Mucosa of rectum (tissue), 2 donors: ENCODE measurements at regions not wholly inside any gene's neighbourhood (a gene's known extent, or its start where the extent isn't known, plus 50 kb on each side); places are given as distances from the start of the nearest gene placed in this dataset.

Experiments used
- H3K27ac ChIP-seq, 2 donors: one replicate each; pipeline ENCODE4 v1.7.0; 2013; ENCODE audit warnings: inconsistent platforms in 2 of 2, low read depth in 2 of 2, low read length in 2 of 2
- H3K27me3 ChIP-seq, 2 donors: one replicate each; pipeline ENCODE4 v1.7.0; 2013; ENCODE audit warnings: low read length in 2 of 2; ENCODE audit not compliant: control insufficient read depth in 2 of 2, insufficient read depth in 2 of 2
- H3K36me3 ChIP-seq, 2 donors: one replicate each; pipeline ENCODE4 v1.7.0; 2013; ENCODE audit warnings: low read length in 2 of 2; ENCODE audit not compliant: control insufficient read depth in 2 of 2, insufficient read depth in 2 of 2
- H3K4me1 ChIP-seq, 2 donors: one replicate each; pipeline ENCODE4 v1.7.0; 2013; ENCODE audit warnings: low read length in 2 of 2, mild to moderate bottlenecking in 1 of 2; ENCODE audit not compliant: control insufficient read depth in 2 of 2, insufficient read depth in 2 of 2
- H3K4me3 ChIP-seq, 2 donors: one replicate each; pipeline ENCODE4 v1.7.0; 2013; ENCODE audit warnings: low read length in 2 of 2
- H3K9ac ChIP-seq, 2 donors: one replicate each; pipeline ENCODE4 v1.7.0; 2013; ENCODE audit warnings: low read length in 2 of 2, low read depth in 1 of 2, mild to moderate bottlenecking in 1 of 2
- H3K9me3 ChIP-seq, 2 donors: one replicate each; pipeline ENCODE4 v1.7.0; 2013; ENCODE audit warnings: low read length in 2 of 2; ENCODE audit not compliant: control insufficient read depth in 2 of 2
- donor health status: healthy.
- donor health status: Normal muscosa, but diverticular disease.

DNA sequence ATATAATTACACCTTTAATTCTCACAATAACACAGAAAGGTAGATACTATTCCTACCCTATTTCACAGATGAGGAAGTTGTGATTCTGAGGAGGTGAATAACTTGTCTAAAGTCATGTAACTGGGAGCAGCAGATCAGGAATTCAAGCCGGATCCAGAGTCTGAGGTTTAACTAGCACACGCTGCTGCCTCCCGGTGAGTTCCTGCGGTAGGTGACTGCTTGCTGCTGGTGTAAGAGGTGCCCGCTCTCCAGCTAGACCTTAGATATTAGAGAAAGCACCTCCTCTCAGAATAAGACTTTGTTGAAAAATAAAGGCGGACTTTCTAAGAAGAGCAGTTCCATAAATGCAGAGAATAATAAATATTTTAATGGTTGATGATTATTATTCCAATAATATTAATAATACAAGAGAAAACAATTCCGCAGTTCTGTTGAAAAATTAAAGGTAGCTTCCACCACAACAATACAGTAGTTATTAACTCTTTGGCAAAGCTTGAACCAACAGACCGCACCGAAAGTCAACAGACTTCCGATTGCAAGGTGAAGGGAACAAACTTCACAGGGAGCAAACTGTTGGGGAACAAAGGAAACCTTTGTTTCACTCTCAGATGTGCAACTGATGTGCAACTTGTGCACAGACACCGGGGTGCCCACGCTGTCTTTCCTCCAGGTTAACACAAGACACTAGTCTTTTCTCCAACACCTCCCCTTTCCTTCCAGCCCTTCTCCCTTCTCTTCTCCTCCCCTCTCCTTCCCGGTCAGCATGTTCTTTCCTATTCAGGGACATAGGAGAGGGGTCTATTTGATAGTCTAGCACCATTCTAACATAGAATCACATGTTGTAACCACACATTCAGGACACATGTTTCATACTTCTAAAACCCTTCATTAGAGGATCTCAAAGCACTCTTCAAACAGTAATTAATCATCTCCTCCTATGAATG lies 73.2 kb upstream of the EGLN3 start:
- Histone ChIP-seq H3K9ac (peak overlapping the region in 1 of 2 donors; percentile 41), H3K9me3 (no peaks in the 10 kb centered on the region), H3K36me3 (no peaks in the 10 kb centered on the region), H3K27me3 (no peaks in the 10 kb centered on the region), H3K27ac (peak overlapping the region in 1 of 2 donors; percentile 69), H3K4me3 (peak overlapping the region in 1 of 2 donors; percentile 20), H3K4me1 (peaks cover 0 to 20% of the 10 kb centered on the region in 2 donors)

DNA sequence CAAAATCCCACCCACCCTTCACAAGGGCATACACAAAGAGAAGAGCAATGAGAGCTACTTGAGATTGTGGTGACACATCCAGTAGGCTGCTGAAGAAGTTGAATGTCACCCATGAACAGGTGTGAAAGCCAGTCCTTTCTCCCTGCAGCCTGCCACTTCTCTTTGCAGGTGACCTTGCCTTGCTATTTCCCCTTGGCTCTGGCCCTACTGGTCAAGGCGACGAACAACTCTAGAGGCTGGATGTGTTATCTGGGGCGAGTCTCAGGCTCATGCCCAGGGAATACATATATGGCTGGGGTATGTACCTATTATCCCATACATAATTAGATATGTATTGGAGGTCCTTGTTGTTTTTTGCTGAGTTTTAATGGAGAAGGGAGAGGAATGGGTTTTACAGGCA lies 70.2 kb upstream of the EGLN3 start:
- Histone ChIP-seq H3K4me1 (peaks cover 0 to 18% of the 10 kb centered on the region in 2 donors), H3K9me3 (no peaks in the 10 kb centered on the region), H3K9ac (no peak overlapping the region), H3K36me3 (no peaks in the 10 kb centered on the region), H3K27me3 (no peaks in the 10 kb centered on the region), H3K4me3 (no peak overlapping the region), H3K27ac (no peak overlapping the region)

DNA sequence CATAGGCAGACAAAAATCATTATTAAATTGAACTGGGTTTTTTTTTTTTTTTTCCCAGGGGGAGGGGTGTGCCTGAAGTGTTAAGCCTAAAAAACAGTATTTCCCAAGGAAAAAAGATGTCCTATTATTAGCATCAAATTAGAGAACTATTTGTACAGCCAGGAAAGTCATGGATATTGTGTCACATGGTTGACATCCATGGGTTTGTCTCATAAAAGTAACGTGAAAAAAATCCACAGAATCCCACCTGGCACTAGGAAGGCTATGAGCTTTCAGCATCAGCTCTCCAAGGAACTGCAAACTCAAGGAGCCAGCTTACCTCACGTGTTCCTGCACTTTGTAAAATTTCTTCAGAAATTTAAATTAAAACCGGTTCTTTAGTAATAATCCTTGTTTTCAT lies 69.1 kb upstream of the EGLN3 start:
- no peak overlapping the region for H3K27ac ChIP-seq
- no peaks in the 10 kb centered on the region for H3K27me3 ChIP-seq
- H3K36me3 ChIP-seq: no peaks in the 10 kb centered on the region
- peaks cover 0 to 18% of the 10 kb centered on the region in 2 donors for H3K4me1 ChIP-seq
- H3K9ac ChIP-seq: no peak overlapping the region
- no peak overlapping the region for H3K4me3 ChIP-seq
- no peaks in the 10 kb centered on the region for H3K9me3 ChIP-seq

DNA sequence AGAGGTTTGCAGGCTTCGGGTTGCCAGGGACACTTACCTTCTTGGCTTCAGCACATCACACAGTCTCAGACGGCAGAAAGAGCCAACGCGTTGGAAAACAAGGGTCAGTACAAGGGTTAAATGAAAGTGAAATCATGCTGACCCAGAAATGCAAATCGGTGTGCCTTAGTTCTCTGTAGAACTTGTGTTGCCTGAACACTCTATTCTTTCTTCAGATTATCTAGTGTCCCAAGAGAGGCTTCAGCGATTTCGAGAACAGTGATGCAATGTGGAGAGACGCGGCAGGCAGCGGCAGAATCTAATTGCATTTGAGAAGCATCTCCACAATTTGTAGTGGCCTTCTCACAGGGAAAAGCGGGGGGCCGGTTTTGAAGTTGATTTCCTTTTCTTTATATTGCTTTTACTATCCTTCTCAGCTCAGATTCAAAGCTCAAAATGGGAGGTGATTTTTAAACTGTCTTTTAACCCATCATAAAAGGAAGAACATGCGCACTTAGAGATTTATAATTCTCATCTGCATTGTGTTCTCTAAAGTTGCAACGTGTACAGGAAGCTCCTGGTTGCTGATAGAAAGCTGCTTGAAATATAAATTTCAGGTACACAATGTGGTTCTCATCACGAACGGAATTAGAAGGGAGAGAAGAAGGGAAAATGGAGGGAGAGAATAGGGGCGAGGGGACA lies 67.8 kb upstream of the EGLN3 start:
- Histone ChIP-seq H3K36me3 (no peaks in the 10 kb centered on the region), H3K27me3 (no peaks in the 10 kb centered on the region), H3K4me3 (peak overlapping the region; percentile 25 to 46), H3K9ac (peak overlapping the region; percentile 1 to 26), H3K4me1 (peaks cover 0 to 10% of the 10 kb centered on the region in 2 donors), H3K27ac (peak overlapping the region in 1 of 2 donors; percentile 21), H3K9me3 (no peaks in the 10 kb centered on the region)

DNA sequence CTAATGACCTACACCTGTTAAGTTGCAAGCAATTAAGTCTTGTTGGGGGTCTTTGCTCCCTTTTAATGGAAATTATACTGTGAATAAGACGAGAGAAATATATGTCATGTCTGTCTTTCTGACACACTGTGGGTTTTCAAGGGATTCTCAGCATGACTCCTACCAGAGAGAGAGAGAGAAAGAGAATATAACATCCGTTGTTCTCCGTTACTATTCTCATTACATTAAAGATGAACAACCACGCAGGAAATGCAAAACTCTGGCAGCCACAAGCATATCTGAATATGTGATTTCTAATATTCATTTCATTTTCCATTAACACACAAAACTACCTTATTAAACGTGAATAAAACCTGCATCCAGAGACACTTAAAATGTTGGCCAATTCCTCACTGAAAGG lies 67.3 kb upstream of the EGLN3 start:
- Histone ChIP-seq H3K9me3 (no peaks in the 10 kb centered on the region), H3K4me1 (peaks cover 0 to 9% of the 10 kb centered on the region in 2 donors), H3K36me3 (no peaks in the 10 kb centered on the region), H3K27ac (peak overlapping the region in 1 of 2 donors; percentile 21), H3K4me3 (peak overlapping the region; percentile 25 to 46), H3K27me3 (no peaks in the 10 kb centered on the region), H3K9ac (no peak overlapping the region)

DNA sequence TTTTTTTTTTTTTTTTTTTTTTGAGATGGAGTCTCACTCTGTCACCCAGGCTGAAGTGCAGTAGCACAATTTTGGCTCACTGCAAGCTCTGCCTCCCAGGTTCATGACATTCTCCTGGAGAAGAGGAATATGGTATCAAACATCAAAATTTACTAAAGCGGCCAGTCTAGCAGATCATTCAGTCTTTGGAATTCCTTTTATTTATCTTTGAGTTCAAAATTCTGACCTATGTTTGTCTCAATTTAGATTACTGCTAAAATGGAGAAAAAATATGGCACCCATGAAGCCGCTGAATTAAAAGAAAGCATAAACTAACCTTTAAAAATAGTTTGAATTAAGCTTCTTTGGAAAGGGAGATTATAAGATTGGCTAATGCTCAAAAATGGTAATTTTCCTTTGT lies 64.5 kb upstream of the EGLN3 start:
- Histone ChIP-seq H3K27me3 (no peaks in the 10 kb centered on the region), H3K9ac (no peak overlapping the region), H3K36me3 (no peaks in the 10 kb centered on the region), H3K4me1 (peaks cover 0 to 2% of the 10 kb centered on the region in 2 donors), H3K27ac (no peak overlapping the region), H3K4me3 (no peak overlapping the region), H3K9me3 (no peaks in the 10 kb centered on the region)

DNA sequence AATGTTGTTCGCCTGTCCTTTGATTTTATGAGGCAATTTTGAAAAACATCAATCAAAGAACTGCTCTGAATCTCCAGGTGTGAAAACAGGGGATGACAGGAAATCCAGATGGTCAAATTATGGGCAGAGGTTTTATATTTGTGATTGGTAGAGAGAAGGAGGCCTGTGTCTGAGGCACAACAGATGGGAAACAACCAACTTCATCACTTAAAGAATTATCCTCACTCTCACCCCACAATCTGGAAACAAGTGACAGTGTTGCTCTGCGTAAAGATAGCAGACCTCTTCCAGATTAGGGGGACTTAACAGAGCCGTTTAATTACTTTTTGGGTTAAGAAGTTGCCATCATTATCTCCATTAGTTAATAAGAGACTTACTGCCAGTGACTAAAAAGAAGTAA lies 64.1 kb upstream of the EGLN3 start:
- no peaks in the 10 kb centered on the region for H3K9me3 ChIP-seq
- H3K27me3 ChIP-seq: no peaks in the 10 kb centered on the region
- no peak overlapping the region for H3K9ac ChIP-seq
- H3K36me3 ChIP-seq: no peaks in the 10 kb centered on the region
- peaks cover 0 to 2% of the 10 kb centered on the region in 2 donors for H3K4me1 ChIP-seq
- H3K4me3 ChIP-seq: no peak overlapping the region
- no peak overlapping the region for H3K27ac ChIP-seq

DNA sequence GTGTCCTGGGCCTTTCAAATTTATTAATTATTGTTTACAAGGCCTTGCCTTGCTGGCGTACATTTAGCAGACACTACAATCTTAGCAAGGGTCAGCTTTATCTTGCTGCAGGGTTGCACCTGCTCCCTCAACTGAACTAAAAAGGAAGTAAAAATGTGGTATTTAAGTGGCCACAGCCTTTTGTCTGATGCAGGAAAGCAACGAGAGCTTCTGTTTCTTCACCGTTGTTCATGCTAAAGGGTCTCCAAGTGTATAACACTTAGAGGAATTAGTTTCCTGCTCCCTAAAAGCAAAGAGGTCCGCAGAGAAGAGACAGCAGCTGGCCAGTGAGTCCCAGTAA lies 62.8 kb upstream of the EGLN3 start:
- Histone ChIP-seq H3K36me3 (no peaks in the 10 kb centered on the region), H3K9me3 (no peaks in the 10 kb centered on the region), H3K9ac (no peak overlapping the region), H3K27me3 (no peaks in the 10 kb centered on the region), H3K4me1 (peaks cover 0 to 2% of the 10 kb centered on the region in 2 donors), H3K4me3 (no peak overlapping the region), H3K27ac (no peak overlapping the region)

DNA sequence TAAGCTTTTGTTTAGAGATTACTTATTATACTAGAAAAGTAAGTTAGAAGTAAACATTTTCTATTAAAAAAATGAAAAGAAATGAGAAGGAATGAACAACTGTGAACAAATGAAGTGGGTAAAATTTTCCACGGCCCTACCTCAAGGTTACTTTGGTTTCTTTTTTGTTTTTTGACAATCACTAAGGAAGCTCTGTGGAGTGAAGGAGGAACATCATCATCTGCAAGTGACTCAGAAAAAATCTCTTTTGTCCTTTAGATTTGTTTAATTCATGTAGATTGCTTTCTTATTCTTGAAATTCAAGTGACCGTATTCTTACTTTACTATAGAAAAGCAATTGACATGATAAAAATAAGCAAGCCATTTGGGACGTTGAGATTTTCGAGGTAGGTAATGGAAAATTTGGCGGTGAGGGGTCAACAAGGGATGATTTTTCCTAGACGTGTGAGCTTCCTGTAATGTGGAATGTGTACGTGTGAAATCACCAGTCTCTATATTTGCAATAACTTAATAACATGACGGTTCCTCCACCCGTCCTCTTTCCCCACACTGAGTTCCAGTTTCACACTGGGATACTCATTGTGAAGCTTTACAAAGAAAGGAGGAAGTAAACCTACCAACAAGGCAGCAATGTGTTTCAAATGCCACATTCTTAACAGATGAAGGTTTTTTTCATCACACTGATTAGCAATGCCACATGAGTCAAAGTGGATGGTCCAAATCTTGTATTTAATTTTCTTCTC lies 62.3 kb upstream of the EGLN3 start:
- Histone ChIP-seq H3K27ac (no peak overlapping the region), H3K4me3 (no peak overlapping the region), H3K9ac (no peak overlapping the region), H3K36me3 (no peaks in the 10 kb centered on the region), H3K9me3 (no peaks in the 10 kb centered on the region), H3K4me1 (peaks cover 0 to 2% of the 10 kb centered on the region in 2 donors), H3K27me3 (no peaks in the 10 kb centered on the region)

DNA sequence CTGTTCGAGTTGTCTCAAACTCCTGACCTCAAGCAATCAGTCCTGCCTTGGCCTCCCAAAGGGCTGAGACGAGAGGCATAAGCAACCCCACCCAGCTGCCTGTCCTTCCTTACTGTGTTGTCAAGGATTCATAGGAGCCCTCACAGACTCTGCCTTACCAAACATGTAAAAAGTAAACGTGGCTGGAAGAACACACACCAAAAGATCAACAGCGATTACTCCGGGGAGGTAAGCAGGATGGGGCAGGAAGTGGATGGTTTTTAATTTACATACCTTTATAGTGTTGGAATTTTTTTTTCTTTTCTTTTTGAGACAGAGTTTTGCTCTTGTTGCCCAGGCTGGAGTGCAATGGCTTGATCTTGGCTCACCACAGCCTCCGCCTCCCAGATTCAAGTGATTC lies 61.5 kb upstream of the EGLN3 start:
- no peak overlapping the region for H3K9ac ChIP-seq
- H3K9me3 ChIP-seq: no peaks in the 10 kb centered on the region
- H3K27me3 ChIP-seq: no peaks in the 10 kb centered on the region
- H3K4me3 ChIP-seq: no peak overlapping the region
- no peak overlapping the region for H3K27ac ChIP-seq
- H3K4me1 ChIP-seq: peaks cover 0 to 2% of the 10 kb centered on the region in 2 donors
- H3K36me3 ChIP-seq: no peaks in the 10 kb centered on the region
